ENCODE measurements at regions not wholly inside any gene's neighbourhood (a gene's known extent, or its start where the extent isn't known, plus 50 kb on each side); places are given as distances from the start of the nearest gene placed in this dataset.

- TF ChIP-seq, protein P1, sequence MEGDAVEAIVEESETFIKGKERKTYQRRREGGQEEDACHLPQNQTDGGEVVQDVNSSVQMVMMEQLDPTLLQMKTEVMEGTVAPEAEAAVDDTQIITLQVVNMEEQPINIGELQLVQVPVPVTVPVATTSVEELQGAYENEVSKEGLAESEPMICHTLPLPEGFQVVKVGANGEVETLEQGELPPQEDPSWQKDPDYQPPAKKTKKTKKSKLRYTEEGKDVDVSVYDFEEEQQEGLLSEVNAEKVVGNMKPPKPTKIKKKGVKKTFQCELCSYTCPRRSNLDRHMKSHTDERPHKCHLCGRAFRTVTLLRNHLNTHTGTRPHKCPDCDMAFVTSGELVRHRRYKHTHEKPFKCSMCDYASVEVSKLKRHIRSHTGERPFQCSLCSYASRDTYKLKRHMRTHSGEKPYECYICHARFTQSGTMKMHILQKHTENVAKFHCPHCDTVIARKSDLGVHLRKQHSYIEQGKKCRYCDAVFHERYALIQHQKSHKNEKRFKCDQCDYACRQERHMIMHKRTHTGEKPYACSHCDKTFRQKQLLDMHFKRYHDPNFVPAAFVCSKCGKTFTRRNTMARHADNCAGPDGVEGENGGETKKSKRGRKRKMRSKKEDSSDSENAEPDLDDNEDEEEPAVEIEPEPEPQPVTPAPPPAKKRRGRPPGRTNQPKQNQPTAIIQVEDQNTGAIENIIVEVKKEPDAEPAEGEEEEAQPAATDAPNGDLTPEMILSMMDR (IDR thresholded peaks at IDR 0.05; ENCODE audit: low read depth, low read length) = no peak
- DNase-seq (ENCODE audit: low read depth in 2 of 2) = no peak
Measured at GRCh38 chr10:94059178-94059883, 65.6 kb downstream of the PLCE1 start.

DNA sequence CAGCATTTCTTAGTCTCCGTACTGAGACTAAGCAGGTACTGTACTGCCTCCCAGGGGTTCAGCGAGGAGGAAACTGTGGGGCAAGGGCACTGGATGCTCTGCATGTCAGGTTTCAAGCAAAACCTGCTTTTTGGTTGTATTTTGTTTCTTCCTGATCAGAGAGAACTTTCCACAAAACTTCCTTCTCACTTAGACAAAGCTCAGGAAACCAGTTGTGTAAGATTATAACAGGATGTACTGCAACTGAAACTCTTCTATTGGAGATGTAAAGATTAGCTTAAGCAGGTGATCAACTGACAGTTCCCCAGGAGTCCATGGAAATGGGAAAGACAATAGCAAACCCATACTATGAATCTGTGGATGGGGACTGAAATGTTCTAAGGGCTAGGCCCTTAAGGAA is 67.3 kb downstream of the PLCE1 start:
- no peak overlapping the region for H3K4me3 ChIP-seq (replicated peaks in 1 of 2; ENCODE audit: low read depth in 2 of 2, low read length in 2 of 2)
- TF ChIP-seq, protein P1 (IDR thresholded peaks at IDR 0.05; ENCODE audit: low read depth, low read length) = no peak
- DNase-seq (ENCODE audit: low read depth in 2 of 2) = no peak

More at GRCh38 chr10:94059178-94059883, 65.6 kb downstream of the PLCE1 start:
- no peak overlapping the region for H3K4me3 ChIP-seq (replicated peaks in 1 of 2; ENCODE audit: low read depth in 2 of 2, low read length in 2 of 2)

DNA sequence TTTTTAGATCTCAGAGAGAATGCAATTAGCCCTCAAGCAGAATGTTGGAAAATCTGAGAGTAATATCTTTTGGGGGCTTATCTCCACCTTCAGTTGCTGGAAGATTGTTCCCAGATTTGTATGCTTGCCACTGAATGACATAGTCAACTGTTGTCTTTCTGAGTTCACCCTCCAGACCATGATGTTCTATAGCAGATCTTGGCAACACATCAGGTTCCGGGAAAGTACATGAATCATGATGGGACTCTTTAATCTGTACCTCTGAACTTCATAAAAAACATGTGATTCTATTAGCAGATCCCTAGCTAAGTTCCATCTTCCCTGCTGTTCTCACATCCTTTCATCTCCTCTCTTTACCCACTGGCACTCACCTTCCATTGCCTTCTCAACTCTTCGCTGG is 68.9 kb downstream of the PLCE1 start:
- TF ChIP-seq, protein P1 (IDR thresholded peaks at IDR 0.05; ENCODE audit: low read depth, low read length) = no peak
- DNase-seq (ENCODE audit: low read depth in 2 of 2) = peak; percentile 32 to 73
- H3K4me3 ChIP-seq (replicated peaks in 1 of 2; ENCODE audit: low read depth in 2 of 2, low read length in 2 of 2) = no peak overlapping the region

DNA sequence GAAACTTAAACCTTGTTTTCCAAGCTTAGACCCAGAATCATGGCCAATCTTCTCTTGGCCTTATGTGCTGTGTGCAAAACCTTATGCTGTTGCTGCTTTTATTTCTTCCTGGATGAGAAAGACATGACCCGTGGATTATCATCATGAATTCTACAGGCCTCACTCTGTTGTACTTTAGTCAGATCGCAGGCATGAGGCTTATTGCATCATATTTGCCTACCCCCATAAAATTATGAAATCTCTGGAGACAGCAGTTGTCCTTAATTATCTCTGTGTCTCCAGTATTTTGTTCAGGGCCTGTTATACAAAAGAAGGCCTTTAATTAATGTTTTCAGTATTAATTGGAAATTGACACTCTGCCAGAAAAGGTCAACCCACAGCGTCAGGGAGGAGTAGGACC is 71.6 kb downstream of the PLCE1 start:
- H3K4me3 ChIP-seq (replicated peaks in 1 of 2; ENCODE audit: low read depth in 2 of 2, low read length in 2 of 2) = no peak overlapping the region
- peak; percentile 41 to 49 for DNase-seq (ENCODE audit: low read depth in 2 of 2)
- TF ChIP-seq, protein P1 (IDR thresholded peaks at IDR 0.05; ENCODE audit: low read depth, low read length) = no peak

DNA sequence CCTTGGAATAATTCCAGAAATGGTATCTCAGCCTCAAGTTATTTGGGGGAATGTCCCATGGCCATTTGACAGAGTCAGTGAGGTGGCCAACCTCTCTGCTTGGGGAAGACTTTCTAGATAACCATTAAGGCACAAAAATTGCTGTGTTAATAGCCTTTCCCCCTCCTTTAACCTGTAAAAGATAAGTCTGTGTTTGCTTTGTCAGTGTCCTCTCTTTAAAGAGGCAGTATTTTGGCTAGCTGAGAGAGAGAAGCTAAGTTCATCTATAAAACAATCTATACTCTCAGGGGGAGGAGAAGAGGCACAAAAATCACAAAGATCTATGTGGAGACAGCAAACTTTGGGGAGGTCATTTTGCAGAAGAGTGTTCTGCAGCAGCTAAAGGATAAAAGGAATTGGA is 72.1 kb downstream of the PLCE1 start:
- no peak overlapping the region for H3K4me3 ChIP-seq (replicated peaks in 1 of 2; ENCODE audit: low read depth in 2 of 2, low read length in 2 of 2)
- DNase-seq (ENCODE audit: low read depth in 2 of 2) = no peak
- TF ChIP-seq, protein P1 (IDR thresholded peaks at IDR 0.05; ENCODE audit: low read depth, low read length) = no peak

DNA sequence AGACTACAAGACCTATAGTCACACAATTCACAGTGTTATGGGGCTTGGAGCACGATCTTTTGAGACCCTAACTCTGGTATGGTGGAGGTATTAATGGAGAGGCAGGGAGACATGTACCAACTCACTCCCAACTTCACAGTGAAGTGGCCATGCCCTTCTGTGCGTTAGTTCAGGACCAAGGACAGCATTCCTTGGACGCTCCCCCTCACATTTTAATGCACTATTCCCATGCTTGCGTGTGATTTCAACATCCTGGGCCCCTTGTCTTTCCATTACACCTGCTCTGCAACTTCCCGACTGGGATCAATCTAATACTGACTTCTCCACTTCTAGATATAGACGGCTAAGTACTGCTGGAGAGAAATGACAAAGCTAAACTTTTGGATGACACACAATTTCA is 72.7 kb downstream of the PLCE1 start:
- H3K4me3 ChIP-seq (replicated peaks in 1 of 2; ENCODE audit: low read depth in 2 of 2, low read length in 2 of 2) = no peak overlapping the region
- TF ChIP-seq, protein P1 (IDR thresholded peaks at IDR 0.05; ENCODE audit: low read depth, low read length) = no peak
- peak; percentile 61 to 66 for DNase-seq (ENCODE audit: low read depth in 2 of 2)

DNA sequence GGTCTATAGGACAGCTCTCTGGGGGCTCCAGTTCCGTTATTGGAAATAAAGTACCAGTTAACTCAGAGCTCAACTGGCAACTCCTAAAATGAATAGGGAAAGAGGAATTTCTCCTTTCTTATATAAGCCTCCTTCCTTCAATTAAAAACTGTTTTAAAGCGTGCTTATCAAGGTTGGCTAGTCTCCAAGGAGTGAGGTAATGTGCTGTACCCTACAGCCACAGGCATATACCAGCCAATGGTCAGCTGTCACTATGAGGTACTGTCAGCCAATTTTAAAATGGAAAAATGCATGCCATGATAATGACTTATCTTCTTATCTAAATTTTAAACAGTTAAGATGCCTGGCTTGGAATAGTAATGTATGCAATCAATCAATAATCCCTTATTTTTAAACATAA is 76.2 kb downstream of the PLCE1 start:
- TF ChIP-seq, protein P1 (IDR thresholded peaks at IDR 0.05; ENCODE audit: low read depth, low read length) = no peak
- H3K4me3 ChIP-seq (replicated peaks in 1 of 2; ENCODE audit: low read depth in 2 of 2, low read length in 2 of 2) = no peak overlapping the region
- DNase-seq (ENCODE audit: low read depth in 2 of 2) = peak in 1 of 2 donors; percentile 43
